Panc1 (cell line): ENCODE measurements at regions not wholly inside any gene's neighbourhood (a gene's known extent, or its start where the extent isn't known, plus 50 kb on each side); places are given as distances from the start of the nearest gene placed in this dataset.

Source experiments
- ATAC-seq: fragments of 200-7000 bp; cut with Tn5 transposase; 2 replicates; pipeline ENCODE4 v1.9.1; 2020; ENCODE audit warnings: mild to moderate bottlenecking, moderate library complexity
- BruUV-seq: library from RNA; stranded (reverse); fragments of 400-500 nt; replicated peaks from 2 replicates; lab custom pipeline; 2021; lab: Mats Ljungman, UMichigan
- CTCF ChIA-PET: fragments of 300-600 bp; sonication (Branson Sonifier 250); formaldehyde crosslinking; loops from one replicate; lab custom pipeline; 2022; ENCODE audit warnings: antibody characterized with exemption; lab: Charles Lee
- POLR2A ChIA-PET: fragments of 300-600 bp; sonication (Branson Sonifier 250); formaldehyde crosslinking; loops from one replicate; lab custom pipeline; 2022; ENCODE audit warnings: antibody characterized with exemption; lab: Charles Lee
- DNase-seq: peaks from one replicate; pipeline ENCODE4 v3.0.0-alpha.2; 2010; ENCODE audit warnings: low read depth, low spot score
- H3K27ac ChIP-seq: 2 replicates; pipeline ENCODE4 v1.5.1; 2011; ENCODE audit warnings: mild to moderate bottlenecking, low read length, inconsistent platforms
- H3K27me3 ChIP-seq: fragments of 200-500 bp; sonication (Bioruptor generic); 2 replicates; pipeline ENCODE4 v1.6.0; 2014; ENCODE audit warnings: low read length, inconsistent platforms; ENCODE audit not compliant: control insufficient read depth, insufficient read depth
- H3K36me3 ChIP-seq: fragments of 200-500 bp; sonication (Bioruptor generic); 2 replicates; pipeline ENCODE4 v1.5.1; 2014; ENCODE audit warnings: inconsistent platforms, mild to moderate bottlenecking, low read length, moderate library complexity; ENCODE audit not compliant: control insufficient read depth, insufficient read depth
- H3K4me1 ChIP-seq: 2 replicates; pipeline ENCODE4 v1.5.1; 2011; ENCODE audit warnings: inconsistent platforms, mild to moderate bottlenecking, low read length, moderate library complexity; ENCODE audit not compliant: control insufficient read depth, insufficient read depth
- H3K4me3 ChIP-seq, 2 experiments: 2 replicates each; pipeline ENCODE4 v1.5.1; 2011 to 2012; ENCODE audit warnings: low read depth in 2 of 2, low read length in 2 of 2, mild to moderate bottlenecking in 2 of 2, inconsistent platforms in 1 of 2, moderate library complexity in 1 of 2
- H3K9me3 ChIP-seq: fragments of 200-500 bp; sonication (Bioruptor generic); 2 replicates; pipeline ENCODE4 v1.5.1; 2014; ENCODE audit warnings: low read depth, mild to moderate bottlenecking, inconsistent platforms, low read length, moderate library complexity; ENCODE audit not compliant: control insufficient read depth, insufficient read depth
- CTCF ChIP-seq: fragments of 450-650 bp; IDR thresholded peaks from 2 replicates; pipeline ENCODE4 v1.5.1; 2017; ENCODE audit warnings: mild to moderate bottlenecking
- POLR2AphosphoS5 ChIP-seq: IDR thresholded peaks from 2 replicates; pipeline ENCODE4 v1.6.1; 2012; ENCODE audit warnings: mild to moderate bottlenecking, low read depth, low read length, moderate library complexity
- REST ChIP-seq, 2 experiments: IDR thresholded peaks; 2 replicates each; pipeline ENCODE4 v1.6.1; 2011 to 2012; ENCODE audit warnings: low read depth in 2 of 2, control low read depth in 1 of 2, low read length in 1 of 2, mild to moderate bottlenecking in 1 of 2, moderate library complexity in 1 of 2; ENCODE audit not compliant: insufficient read depth in 1 of 2
- SIN3A ChIP-seq: IDR thresholded peaks from 2 replicates; pipeline ENCODE4 v1.6.1; 2012; ENCODE audit warnings: low read depth, mild to moderate bottlenecking, low read length, moderate library complexity, borderline replicate concordance; ENCODE audit not compliant: insufficient read depth
- TCF7L2 ChIP-seq: IDR thresholded peaks from 2 replicates; pipeline ENCODE4 v1.6.1; 2011; ENCODE audit warnings: mild to moderate bottlenecking, low read depth, low read length, inconsistent platforms
- in situ Hi-C: cut with HindIII; loops from 2 replicates; pipeline ENCODE4 v1.10.0; 2016; ENCODE audit warnings: low sequenced_read_pairs, low pct_unique_long_range_greater_than_20kb
- intact Hi-C: fragments of 100-400 bp; cut with micrococcal nuclease; formaldehyde crosslinking; loops from one replicate; pipeline ENCODE4 v1.10.0; 2022; ENCODE audit not compliant: unreplicated experiment

GRCh38 chr10:85262992-85263391, 934.6 kb downstream of the CCSER2 start:
- no peaks in the 10 kb centered on the region for H3K9me3 ChIP-seq

GRCh38 chr10:85265121-85265520, 936.7 kb downstream of the CCSER2 start:
- intact Hi-C loops: no loop called here
- no TSS peak for BruUV-seq
- TF ChIP-seq CTCF (no peak), POLR2AphosphoS5 (no peak), SIN3A (no peak), TCF7L2 (no peak), REST (IDR thresholded peaks at IDR 0.05; ENCODE audit: insufficient read depth in 1 of 2, low read depth in 2 of 2, low read length in 1 of 2) (no peak)
- in situ Hi-C loops: no loop called here
- H3K9me3 ChIP-seq: no peaks in the 10 kb centered on the region
- ATAC-seq: no peak
- CTCF ChIA-PET: no interaction called here
- no peaks in the 10 kb centered on the region for H3K36me3 ChIP-seq
- H3K27ac ChIP-seq: no peak overlapping the region
- no peaks in the 10 kb centered on the region for H3K27me3 ChIP-seq
- POLR2A ChIA-PET: interaction anchor here (0.7 kb wide), 1 partner anchor 104 kb away, joined by 9 read pairs; no protein-coding TSS in a partner anchor
- no peak overlapping the region for H3K4me3 ChIP-seq
- no peaks in the 10 kb centered on the region for H3K4me1 ChIP-seq
- no peak for DNase-seq

More at GRCh38 chr10:85262992-85263391, 934.6 kb downstream of the CCSER2 start:
- no TSS peak for BruUV-seq
- H3K4me1 ChIP-seq: no peaks in the 10 kb centered on the region
- H3K36me3 ChIP-seq: no peaks in the 10 kb centered on the region
- TF ChIP-seq CTCF: no peak
- TF ChIP-seq POLR2AphosphoS5: no peak
- no peak for TF ChIP-seq TCF7L2
- TF ChIP-seq REST (IDR thresholded peaks at IDR 0.05; ENCODE audit: insufficient read depth in 1 of 2, low read depth in 2 of 2, low read length in 1 of 2): no peak
- TF ChIP-seq SIN3A: no peak
- no peak for DNase-seq
- ChIA-PET CTCF (no interaction called here), POLR2A (no interaction called here)
- no peak for ATAC-seq
- H3K4me3 ChIP-seq: no peak overlapping the region
- in situ Hi-C loops: no loop called here
- intact Hi-C loops: no loop called here
- no peak overlapping the region for H3K27ac ChIP-seq
- no peaks in the 10 kb centered on the region for H3K27me3 ChIP-seq
